ENCODE measurements at regions not wholly inside any gene's neighbourhood (a gene's known extent, or its start where the extent isn't known, plus 50 kb on each side); places are given as distances from the start of the nearest gene placed in this dataset.
"Not testable (repeated sequence)": the region's sequence is repeated elsewhere in the genome, so short reads cannot be mapped to it uniquely, and the experiment has no call there.

DNA sequence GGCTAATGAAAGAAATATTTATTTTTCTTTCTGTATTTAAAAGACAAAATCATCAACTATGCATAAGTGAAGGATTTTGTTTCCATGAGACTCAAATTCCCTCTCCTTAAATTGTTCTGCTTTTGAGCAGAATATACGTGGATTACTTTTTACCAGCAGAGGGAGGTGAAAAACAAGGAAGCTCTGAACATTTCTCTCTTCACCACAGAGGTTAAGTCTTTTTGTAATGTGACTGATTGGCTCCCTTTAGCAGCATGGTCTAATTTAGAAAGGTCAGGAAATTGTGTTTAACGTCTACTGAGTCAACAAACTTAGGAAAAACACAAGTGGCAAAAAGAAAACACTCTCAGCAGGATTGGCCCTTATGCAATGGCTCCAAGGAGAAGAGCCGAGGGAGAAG, 55.1 kb upstream of the F9 start:
- no peak for DNase-seq (ENCODE audit: low spot score)

DNA sequence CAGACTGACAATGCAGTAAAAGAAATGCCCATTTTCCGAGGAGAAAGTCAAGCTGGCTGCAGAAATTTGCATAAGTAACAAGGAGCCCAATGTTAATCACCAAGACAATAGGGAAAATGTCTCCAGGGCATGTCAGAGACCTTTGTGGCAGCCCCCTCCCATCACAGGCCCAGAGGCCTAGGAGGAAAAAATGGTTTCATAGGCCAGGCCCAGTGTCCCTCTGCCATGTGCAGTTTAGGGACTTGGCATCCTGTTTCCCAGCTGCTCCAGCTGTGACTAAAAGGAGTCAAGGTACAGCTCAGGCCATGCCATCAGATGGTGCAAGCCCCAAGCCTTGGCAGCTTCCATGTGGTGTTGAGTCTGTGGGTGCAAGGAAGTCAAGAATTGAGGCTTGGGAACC, 68.6 kb upstream of the F9 start:
- not testable (repeated sequence) for DNase-seq (ENCODE audit: low spot score)

DNA sequence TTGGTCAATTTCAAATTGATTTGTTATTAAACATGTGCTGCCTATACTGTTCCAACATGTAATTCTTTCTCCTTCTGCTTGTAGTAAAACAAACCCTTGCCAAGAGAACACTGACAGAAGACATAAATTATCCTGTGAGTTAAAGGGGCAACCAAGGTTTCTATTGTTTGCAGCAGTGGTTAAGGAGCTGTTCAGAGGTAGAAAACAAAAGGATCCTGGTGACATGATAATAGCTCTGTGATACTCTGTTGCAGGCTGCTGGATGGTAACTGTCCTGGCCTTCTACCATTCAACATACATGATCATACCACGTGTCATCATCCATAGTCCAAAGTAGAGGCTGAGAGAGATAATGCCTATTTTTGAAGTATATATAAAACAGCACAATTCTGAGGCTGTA, 75.8 kb upstream of the F9 start:
- DNase-seq (ENCODE audit: low spot score): no peak

DNA sequence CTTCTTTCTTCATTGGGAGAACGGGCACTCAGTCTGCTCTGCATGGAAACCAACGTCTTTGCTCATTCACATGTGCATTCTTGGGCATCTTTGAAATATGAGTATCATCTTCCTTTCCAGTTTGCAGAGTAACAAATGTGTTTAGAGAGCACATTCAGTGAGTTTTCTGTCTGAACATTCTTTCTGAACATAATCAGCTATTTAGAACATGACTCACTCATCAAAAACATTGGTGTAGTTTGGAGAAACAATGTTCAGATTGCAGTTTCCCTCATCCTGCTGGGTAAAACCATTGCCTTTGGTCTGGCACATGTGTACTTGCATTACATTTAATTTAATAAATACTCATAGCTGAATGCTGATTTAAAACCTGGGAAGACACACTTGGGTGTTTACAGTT, 81.5 kb upstream of the F9 start:
- DNase-seq (ENCODE audit: low spot score): no peak

DNA sequence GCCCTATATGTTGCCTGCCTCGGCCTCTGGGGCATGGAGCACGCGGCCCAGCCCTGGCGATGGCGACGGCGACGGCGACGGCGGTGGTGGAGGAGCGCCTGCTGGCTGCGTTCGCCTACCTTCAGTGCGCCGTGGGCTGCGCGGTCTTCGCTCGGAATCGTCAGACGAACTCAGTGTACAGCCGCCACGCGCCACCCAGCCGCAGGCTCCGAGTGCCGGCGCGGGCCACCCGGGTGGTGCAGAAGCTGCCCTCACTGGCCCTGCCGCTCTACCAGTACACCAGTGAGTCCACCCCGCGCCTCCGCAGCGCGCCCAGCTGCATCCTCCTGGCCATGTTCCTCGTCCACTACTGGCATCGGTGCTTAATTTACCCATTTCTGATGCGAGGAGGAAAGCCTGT, 83.7 kb upstream of the F9 start:
- DNase-seq (ENCODE audit: low spot score): no peak

DNA sequence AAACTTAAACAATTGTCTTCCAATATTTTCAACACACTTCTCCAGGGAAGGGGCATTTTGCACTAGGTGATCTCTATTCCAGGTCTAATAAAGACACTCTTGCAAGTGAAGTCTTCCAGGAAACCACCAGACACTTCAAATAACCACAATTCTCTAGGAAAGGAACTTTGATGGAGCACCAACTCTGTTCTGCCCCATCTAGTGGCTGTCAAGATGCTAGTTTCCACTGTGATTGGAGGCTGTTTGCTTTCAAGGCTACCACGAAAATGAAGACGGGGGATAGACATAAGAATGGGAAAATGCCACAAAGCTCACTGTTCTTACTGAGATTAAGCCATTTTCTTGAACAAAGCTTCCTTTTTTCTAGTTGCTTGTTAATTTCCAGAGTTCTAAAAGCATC, 100.6 kb upstream of the F9 start:
- DNase-seq (ENCODE audit: low spot score): no peak

DNA sequence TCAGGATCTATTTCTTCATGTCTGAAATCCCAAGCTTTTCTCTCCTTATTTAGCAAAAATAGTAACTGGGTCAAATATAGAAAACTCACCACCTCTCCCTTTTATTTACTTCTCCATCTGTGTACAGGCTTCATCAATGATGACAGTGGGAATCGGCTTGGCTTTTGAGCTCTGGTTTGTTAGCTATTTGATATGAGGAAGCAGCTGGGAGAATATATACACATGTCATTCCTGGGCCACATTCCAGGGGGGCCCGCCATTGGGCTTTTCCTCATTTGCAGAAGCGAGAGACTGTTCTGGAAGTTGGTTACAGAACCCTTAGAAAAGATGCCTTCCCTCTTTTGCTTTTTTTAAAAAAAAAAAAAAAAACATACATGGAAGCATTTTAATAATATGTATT, 107.4 kb upstream of the F9 start:
- DNase-seq (ENCODE audit: low spot score): no peak

DNA sequence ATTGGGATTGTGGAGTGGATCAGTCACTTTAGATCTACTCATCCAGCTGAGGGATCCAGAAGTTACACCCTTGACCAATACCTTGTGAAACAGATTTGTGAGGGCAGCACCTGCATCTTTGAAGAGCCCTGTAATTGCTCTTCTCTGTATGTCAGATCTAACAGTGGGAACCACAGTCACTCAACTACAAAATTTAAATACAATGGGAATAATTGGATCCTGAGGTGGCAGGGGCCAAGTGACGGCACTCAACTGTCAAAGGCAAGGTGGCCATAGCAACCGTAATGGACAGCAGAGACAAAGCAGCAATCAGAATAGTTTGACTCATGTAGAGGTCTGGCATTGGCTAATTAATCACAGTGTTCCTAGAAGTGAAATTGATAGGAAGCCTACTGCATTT, 132.3 kb upstream of the F9 start:
- not testable (repeated sequence) for DNase-seq (ENCODE audit: low spot score)

DNA sequence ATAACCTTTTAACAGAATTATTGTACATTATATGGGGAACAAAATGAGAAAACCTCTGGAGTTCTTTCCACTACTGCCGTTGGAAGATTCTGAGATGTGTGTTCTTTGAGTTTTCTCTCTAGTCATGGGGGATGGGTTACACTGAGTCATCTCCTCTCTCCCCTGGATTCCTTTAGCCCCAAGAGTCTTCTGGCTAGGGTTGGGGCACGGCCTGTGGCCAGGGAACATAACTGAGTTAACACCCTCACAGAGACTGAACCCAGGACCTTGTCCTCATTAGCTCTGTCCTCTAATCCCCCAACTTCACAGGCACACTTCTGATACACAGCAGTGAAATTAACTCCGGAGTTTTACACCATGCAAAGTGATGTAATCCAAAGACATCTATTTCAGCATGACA, 142.3 kb upstream of the F9 start:
- no peak for DNase-seq (ENCODE audit: low spot score)

DNA sequence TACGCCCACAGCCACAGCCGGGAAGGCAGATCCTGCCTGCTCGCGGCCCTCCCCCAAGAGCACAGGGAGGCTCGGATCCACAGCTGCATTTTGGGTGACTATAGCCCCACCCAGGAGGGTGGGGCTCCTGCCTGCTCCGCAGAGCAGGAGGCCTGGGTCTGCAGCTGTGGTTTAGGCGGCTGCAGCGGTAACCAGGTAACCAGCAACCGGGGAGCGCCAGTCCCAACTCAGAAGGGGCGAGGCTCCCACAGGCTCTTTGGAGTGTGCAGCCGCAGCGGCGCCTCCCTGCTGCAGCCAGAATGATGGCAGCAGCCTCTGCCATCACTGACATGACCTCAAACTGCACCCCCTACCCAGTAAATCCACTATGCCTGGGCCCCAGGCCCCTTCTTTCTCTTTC, 148.0 kb upstream of the F9 start:
- DNase-seq (ENCODE audit: low spot score): no peak

DNA sequence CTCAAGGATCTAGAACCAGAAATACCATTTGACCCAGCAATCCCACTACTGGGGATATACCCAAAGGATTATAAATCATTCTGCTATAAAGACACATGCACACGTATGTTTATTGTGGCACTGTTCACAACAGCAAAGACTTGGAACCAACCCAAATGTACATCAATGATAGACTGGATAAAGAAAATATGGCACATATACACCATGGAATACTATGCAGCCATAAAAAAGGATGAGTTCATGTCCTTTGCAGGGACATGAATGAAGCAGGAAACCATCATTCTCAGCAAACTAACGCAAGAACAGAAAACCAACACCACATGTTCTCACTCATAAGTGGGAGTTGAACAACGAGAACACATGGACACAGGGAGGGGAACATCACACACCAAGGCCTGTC, 154.0 kb upstream of the F9 start:
- DNase-seq (ENCODE audit: low spot score): not testable (repeated sequence)

DNA sequence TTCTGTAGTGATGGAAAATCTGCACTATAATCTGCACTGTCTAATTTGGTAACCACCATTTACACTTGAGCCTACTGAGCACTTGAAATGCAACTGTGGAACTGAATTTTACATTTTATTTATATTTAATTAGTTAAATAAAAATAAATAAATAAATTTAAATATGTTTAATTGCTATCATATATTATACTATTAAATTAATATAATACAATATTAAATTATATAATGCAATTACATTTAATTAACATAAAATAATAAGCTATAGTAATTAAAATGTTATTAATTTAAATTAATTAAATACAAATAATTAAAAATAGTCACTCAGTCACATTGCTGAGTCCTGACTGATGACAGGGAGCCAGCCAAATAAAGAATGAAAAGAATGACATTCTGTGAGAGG, 170.2 kb upstream of the F9 start:
- no peak for DNase-seq (ENCODE audit: low spot score)

DNA sequence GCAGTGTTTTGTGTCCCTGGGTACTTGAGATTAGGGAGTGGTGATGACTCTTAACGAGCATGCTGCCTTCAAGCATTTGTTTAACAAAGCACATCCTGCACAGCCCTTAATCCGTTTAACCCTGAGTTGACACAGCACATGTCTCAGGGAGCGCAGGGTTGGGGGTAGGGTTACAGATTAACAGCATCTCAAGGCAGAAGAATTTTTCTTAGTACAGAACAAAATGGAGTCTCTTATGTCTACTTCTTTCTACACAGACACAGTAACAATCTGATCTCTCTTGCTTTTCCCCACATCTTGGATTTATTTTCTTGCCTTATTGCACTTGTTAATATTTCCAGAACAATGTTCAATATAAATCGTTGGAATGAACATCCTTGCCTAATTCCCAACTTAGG, 187.9 kb upstream of the F9 start:
- DNase-seq (ENCODE audit: low spot score): not testable (repeated sequence)

DNA sequence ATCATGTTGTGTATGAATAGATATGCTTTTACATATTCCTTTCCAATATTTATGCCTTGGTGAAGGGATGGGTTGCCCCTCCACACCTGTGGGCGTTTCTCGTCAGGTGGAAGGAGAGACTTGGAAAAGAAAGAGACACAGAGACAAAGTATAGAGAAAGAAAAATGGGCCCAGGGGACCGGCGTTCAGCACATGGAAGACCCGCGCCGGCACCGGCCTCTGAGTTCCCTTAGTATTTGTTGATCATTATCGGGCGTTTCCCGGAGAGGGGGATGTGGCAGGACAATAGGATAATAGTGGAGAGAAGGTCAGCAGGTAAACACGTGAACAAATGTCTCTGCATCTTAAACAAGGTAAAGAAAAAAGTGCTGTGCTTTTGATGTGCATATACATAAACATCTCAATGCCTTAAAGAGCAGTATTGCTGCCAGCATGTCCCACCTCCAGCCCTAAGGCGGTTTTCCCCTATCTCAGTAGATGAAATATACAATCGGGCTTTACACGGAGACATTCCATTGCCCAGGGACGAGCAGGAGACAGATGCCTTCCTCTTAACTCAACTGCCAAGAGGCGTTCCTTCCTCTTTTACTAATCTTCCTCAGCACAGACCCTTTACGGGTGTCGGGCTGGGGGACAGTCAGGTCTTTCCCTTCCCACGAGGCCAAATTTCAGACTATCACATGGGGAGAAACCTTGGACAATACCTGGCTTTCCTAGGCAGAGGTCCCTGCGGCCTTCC, 188.5 kb upstream of the F9 start:
- not testable (repeated sequence) for DNase-seq (ENCODE audit: low spot score)

DNA sequence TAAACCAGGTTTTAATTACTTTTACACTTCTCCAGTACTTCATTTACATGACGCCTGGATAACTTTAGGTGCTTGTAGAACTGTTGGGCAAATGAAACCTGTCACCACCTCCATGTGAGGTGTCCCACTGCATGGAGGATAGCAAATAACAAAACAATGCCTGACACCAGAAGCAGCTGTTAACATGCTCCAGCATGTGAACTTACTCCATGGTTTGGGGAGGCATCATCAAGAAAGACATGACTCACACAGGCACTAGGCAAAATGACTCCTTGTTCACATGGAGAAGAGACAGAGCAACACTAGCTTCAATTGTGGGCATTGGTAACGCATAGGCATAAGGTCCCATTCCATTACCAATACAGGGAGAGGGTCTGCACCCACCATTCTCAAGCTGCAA, 198.1 kb upstream of the F9 start:
- DNase-seq (ENCODE audit: low spot score): no peak

DNA sequence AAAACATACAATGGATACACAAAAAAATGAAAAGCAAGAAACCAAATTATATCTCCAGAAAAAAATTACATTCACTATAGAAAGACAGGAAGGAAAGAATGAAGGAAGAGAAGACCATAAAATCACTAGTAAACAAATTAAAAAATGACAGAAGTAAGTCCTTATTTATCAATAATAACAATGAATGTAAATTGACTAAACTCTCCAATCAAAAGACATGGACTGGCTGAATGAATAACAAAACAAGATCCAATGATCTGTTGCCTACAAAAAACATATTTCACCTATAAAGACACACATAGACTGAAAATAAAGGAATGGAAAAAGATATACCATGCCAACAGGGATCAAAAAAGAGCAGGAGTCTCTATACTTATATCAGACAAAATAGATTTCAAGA, 203.2 kb upstream of the F9 start:
- no peak for DNase-seq (ENCODE audit: low spot score)

DNA sequence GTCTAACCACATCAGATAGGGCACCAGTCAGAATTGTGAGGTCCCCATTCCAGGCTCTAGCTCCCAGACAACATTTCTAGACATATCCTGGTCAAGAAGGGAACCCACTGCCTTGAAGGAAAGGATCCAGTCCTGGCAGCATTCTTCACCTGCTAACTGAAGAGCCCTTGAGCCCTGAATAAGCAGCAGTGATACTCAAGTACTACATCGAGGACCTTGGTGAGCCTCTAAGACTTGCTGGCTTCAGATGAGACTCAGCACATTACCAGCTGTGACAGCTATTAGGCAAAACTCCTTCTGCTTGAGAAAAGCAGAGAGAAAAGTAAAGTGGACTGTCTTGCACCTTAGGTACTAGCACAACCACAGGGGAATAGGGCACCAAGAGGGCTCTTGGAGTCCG, 205.8 kb upstream of the F9 start:
- DNase-seq (ENCODE audit: low spot score): no peak

DNA sequence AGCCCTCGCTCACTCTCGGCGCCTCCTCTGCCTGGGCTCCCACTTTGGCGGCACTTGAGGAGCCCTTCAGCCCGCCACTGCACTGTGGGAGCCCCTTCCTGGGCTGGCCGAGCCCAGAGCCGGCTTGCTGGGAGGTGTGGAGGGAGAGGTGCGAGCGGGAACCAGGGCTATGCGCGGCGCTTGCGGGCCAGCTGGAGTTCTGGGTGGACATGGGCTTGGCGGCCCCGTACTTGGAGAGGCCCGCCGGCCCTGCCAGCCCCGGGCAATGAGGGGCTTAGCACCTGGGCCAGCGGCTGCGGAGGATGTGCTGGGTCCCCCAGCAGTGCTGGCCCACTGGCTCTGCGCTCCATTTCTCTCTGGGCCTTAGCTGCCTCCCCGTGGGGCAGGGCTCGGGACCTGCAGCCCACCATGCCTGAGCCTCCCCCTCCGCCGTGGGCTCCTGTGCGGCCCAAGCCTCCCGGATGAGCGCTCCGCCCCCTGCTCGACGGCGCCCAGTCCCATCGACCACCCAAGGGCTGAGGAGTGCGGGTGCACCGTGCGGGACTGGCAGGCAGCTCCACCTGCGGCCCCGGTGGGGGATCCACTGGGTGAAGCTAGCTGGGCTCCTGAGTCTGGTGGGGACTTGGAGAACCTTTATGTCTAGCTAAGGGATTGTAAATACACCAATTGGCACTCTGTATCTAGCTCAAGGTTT, 209.7 kb upstream of the F9 start:
- DNase-seq (ENCODE audit: low spot score): not testable (repeated sequence)

DNA sequence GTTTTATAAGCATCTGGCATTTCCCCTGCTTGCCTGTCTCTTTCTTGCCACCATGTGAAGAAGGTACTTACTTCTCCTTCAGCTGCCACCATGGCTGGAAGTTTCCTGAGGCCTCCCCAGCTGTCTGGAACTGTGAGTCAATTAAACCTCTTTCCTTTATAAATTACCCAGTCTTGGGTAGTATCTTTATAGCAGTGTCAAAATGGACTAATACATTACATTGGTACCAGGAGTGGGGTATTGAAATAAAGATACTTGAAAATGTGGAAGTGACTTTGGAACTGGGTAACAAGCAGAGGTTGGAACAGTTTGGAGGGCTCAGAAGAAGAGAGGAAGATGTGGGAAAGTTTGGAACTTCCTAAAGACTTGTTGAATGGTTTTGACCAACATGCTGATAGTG, 223.9 kb upstream of the F9 start:
- not testable (repeated sequence) for DNase-seq (ENCODE audit: low spot score)

DNA sequence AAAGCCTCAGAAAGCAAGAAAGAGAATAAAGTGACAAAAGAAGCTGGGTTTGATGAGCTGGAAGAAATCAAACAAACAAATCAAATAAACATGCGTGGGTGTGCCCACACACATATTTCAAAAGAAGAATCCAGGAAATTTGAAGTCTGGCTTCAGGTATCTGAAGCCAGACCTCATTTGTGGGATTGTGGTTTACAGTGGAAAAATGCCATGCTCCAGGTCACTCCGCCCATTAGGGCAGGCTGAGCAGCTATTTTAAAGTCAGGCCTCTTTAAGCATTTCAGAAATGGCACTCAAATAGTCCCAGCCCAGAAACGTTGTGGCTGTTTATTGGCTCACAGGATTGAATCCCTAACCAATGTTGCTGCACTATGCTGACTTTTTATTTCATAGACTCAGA, 226.1 kb upstream of the F9 start:
- DNase-seq (ENCODE audit: low spot score): no peak

DNA sequence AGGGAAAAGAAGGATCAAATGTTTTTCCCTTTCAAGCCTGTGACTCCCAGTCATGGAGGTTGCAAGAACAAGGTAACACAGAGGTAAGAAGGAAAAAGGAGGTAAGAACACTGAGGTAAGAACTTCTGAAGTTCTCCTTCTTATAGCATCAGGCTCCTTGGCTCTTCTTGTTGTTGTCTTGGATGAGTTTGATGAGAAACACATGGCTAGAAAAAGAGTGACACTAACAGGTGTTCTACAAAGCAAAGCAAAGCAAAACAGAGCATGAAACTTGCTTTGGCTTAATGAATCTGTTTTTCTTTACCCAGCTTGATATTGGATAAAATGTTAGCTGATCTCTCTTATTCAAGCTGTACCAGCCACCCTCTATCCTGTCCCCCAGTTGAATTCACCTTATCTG, 231.2 kb upstream of the F9 start:
- DNase-seq (ENCODE audit: low spot score): no peak

DNA sequence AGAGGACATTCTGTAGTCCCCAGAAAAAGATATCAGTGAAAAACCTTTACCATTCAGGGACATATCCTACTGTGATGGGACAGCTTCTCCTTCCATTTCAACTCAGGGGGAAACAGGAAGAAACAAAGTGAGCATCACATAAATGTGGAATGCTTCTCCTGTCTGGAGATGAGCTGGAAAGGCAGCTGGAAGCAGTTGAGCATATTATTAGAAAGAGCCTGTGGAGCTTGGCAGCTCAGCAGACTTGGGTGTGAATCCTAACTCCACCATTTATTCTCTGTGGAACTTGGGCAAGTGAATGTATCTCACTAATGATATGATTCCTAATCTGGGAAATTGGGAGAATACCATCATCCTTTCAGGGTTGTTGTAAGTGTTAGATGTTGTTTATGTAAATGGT, 232.1 kb upstream of the F9 start:
- no peak for DNase-seq (ENCODE audit: low spot score)

DNA sequence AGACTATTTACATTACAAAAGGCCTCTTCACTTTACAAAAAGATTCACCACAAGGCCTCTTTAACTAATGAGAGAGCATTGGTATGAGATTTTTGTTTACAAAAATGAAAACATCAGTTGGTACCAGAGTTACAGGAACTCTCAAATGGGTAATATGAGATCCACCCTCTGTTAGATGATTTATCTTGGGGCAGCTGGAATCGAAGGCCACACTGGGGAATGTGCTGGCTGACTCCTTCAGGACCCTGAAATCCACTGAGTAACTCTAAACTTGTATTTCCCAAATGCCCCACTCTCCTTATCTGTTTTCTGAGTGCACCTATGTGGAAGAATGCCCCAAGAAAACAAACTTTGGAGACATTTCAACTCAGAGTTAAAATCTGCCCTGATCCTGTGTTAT, 232.9 kb upstream of the F9 start:
- no peak for DNase-seq (ENCODE audit: low spot score)

DNA sequence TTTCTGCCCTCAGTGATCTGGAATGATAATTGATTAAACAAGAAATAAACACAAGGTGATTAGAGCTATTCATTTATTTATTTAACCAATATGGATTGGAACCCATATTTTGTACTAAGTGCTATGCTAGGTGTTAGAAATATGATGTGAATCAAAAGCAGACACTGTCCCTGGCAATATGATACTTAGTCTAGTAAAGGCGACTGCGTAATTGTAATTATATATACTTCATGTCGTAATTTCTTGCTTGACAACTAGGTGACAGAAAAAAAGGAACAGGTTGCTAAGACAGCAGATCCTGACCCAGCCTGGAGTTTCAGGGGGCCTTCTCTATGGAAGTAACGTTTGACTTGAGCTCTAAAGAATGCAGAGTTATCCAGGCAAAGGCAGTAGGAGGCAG, 236.5 kb upstream of the F9 start:
- no peak for DNase-seq (ENCODE audit: low spot score)
